Activated naive CD4-positive, alpha-beta T cell treated with anti-CD3 and anti-CD28 coated beads, Interleukin-2, amount 50 U/mL, for 72 hours (primary cell): ENCODE measurements at regions not wholly inside any gene's neighbourhood (a gene's known extent, or its start where the extent isn't known, plus 50 kb on each side); places are given as distances from the start of the nearest gene placed in this dataset.

Experiments used
- ATAC-seq, 2 donors: fragments of 150-1000 bp; cut with Tn5 transposase; 2 replicates each; pipeline ENCODE4 v1.10.0; 2021; ENCODE audit warnings: mild to moderate bottlenecking in 2 of 2, moderate library complexity in 2 of 2
- DNase-seq, 2 donors: peaks; one replicate each; pipeline ENCODE4 v3.0.0; 2021 to 2022; ENCODE audit warnings: low spot score in 2 of 2
- H3K27ac Mint-ChIP-seq, 2 donors: one replicate each; pipeline ENCODE4 v1.8.0; 2022; ENCODE audit warnings: mild to moderate bottlenecking in 2 of 2, mixed read lengths in 2 of 2
- H3K36me3 Mint-ChIP-seq, 2 donors: one replicate each; pipeline ENCODE4 v1.8.0; 2022; ENCODE audit warnings: mixed read lengths in 2 of 2
- H3K9me3 Mint-ChIP-seq, 2 donors: one replicate each; pipeline ENCODE4 v1.8.0; 2022; ENCODE audit warnings: mixed read lengths in 2 of 2

- Mint-ChIP-seq H3K9me3 (no peaks in the 10 kb centered on the region), H3K36me3 (no peaks in the 10 kb centered on the region), H3K27ac (no peak overlapping the region)
- no peak for ATAC-seq
- DNase-seq = no peak
These were observed 75.6 kb upstream of the HEPHL1 start for GRCh38 chr11:93945596-93945995.

- Mint-ChIP-seq H3K9me3 (no peaks in the 10 kb centered on the region), H3K36me3 (no peaks in the 10 kb centered on the region), H3K27ac (no peak overlapping the region)
- ATAC-seq (no peak), DNase-seq (no peak)
These were observed 68.9 kb upstream of the HEPHL1 start for GRCh38 chr11:93952082-93952780.

GRCh38 chr11:93957397-93957952, 63.7 kb upstream of the HEPHL1 start:
- DNase-seq (no peak), ATAC-seq (no peak)
- Mint-ChIP-seq H3K9me3 (no peaks in the 10 kb centered on the region), H3K36me3 (no peaks in the 10 kb centered on the region), H3K27ac (no peak overlapping the region)

- H3K36me3 Mint-ChIP-seq = no peaks in the 10 kb centered on the region
- ATAC-seq (no peak), DNase-seq (no peak)
- H3K9me3 Mint-ChIP-seq = no peaks in the 10 kb centered on the region
- no peak overlapping the region for H3K27ac Mint-ChIP-seq
These were observed 62.2 kb upstream of the HEPHL1 start for GRCh38 chr11:93958991-93959390.

GRCh38 chr11:93959663-93960062, 61.5 kb upstream of the HEPHL1 start:
- H3K36me3 Mint-ChIP-seq = no peaks in the 10 kb centered on the region
- no peaks in the 10 kb centered on the region for H3K9me3 Mint-ChIP-seq
- no peak for ATAC-seq
- H3K27ac Mint-ChIP-seq = no peak overlapping the region
- no peak for DNase-seq

GRCh38 chr11:93963072-93963471, 58.1 kb upstream of the HEPHL1 start:
- Mint-ChIP-seq H3K27ac (no peak overlapping the region), H3K9me3 (no peaks in the 10 kb centered on the region), H3K36me3 (no peaks in the 10 kb centered on the region)
- DNase-seq (no peak), ATAC-seq (no peak)

GRCh38 chr11:93967258-93967657, 53.9 kb upstream of the HEPHL1 start:
- H3K27ac Mint-ChIP-seq = no peak overlapping the region

GRCh38 chr11:93967944-93968343, 53.2 kb upstream of the HEPHL1 start:
- DNase-seq (no peak), ATAC-seq (no peak)
- H3K27ac Mint-ChIP-seq = no peak overlapping the region
- no peaks in the 10 kb centered on the region for H3K9me3 Mint-ChIP-seq
- H3K36me3 Mint-ChIP-seq = no peaks in the 10 kb centered on the region

More at GRCh38 chr11:93967258-93967657, 53.9 kb upstream of the HEPHL1 start:
- DNase-seq = no peak
- Mint-ChIP-seq H3K36me3 (no peaks in the 10 kb centered on the region), H3K9me3 (no peaks in the 10 kb centered on the region)
- no peak for ATAC-seq

- Mint-ChIP-seq H3K27ac (no peak overlapping the region), H3K36me3 (no peaks in the 10 kb centered on the region), H3K9me3 (peaks cover 2 to 7% of the 10 kb centered on the region in 2 donors)
- no peak for ATAC-seq
- no peak for DNase-seq
These were observed 50.9 kb upstream of the HEPHL1 start for GRCh38 chr11:93969925-93970922.
